Jurkat, Clone E6-1 (cell line): ENCODE measurements at regions not wholly inside any gene's neighbourhood (a gene's known extent, or its start where the extent isn't known, plus 50 kb on each side); places are given as distances from the start of the nearest gene placed in this dataset.

Experiments used
- DNase-seq: peaks from one replicate; pipeline ENCODE4 v3.0.0-alpha.2; 2011; ENCODE audit warnings: low read depth, low spot score
- H3K4me3 ChIP-seq: 2 replicates; pipeline ENCODE4 v1.5.1; 2011; ENCODE audit warnings: mild to moderate bottlenecking, low read length, control low read depth, moderate library complexity

DNA sequence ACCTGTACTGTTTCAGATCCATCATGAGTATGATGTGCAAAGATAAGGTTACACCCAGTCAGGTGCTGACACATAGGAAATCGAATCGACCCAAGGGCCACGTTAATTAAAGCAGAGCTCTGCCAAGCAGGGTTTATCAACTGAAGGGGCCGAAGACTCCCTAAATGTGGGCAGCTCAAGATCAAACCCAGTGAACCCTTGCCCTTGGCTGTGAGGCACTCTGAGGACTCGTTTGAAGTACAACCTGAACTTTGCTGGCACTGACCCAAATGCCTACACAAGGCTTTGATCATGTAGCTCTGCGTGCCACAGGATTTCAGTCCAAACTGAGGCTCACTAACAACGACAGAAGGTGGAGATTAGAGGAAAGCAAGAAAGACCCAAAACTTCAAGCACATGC lies 352.1 kb downstream of the MTX2 start:
- no peak overlapping the region for H3K4me3 ChIP-seq
- DNase-seq: no peak

- no peak overlapping the region for H3K4me3 ChIP-seq
- DNase-seq: no peak
Observed at GRCh38 chr2:176622792-176623191, 353.6 kb downstream of the MTX2 start.

GRCh38 chr2:176626796-176627195 lies 357.6 kb downstream of the MTX2 start:
- no peak overlapping the region for H3K4me3 ChIP-seq
- DNase-seq: no peak

DNA sequence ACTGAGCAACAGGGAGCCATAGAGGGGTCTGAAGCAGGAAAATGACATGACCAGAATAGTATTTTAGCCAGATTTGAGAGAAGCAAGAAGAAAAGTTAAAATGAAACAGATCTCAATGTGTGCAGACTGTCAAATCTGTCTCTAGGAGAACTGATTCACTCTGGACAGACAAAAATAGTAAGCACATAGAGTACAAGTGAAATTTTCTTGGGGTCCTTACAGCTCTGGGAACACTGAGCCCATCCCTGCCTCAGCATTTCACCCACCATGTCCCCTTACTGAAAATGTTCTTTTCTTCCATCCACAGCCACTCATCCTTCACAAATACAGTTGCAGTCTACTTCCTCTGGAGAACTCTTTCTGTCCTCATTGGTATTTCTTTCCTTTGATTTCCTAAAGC lies 359.2 kb downstream of the MTX2 start:
- DNase-seq: no peak

DNA sequence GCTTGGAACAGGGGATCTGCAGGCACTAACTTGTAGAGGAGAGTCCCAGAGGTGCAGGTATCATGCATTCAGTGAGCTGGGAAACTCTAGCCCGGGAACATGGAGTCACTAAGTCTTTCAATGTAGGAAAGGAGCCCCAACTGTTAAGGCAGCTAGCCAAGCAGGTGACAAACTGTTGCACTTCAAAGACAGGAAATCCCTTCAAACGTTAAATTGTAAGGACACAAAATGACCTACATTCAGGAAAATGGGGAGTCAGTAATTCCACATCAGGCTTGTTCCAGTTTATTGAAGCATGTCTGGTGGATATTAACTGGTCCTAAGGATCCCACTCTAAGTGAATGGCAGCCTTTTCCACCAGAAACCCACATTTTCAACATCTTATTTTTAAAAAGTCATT lies 364.5 kb downstream of the MTX2 start:
- DNase-seq: no peak
- no peak overlapping the region for H3K4me3 ChIP-seq

More for the DNA sequence above, 359.2 kb downstream of the MTX2 start:
- no peak overlapping the region for H3K4me3 ChIP-seq

DNA sequence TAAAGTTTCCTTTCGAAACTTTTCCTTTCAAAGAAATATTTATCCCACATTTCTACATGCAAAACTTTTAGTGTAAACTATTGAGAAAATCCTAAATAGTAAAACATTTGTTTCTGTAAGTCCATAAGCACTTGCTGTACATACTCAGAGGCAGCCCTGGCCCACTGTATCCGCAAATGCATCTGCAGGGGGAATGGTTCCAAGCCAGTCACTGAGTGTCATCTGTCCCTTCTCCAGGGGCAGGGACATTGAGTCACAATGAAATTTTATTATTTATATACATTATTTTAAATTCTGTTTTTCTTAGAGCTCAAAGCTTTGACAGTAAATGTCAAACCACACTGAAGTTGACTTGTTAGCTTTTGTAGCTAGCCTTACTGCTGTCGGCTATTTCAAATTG lies 367.2 kb downstream of the MTX2 start:
- DNase-seq: no peak

GRCh38 chr2:176637142-176637485 lies 367.9 kb downstream of the MTX2 start:
- no peak overlapping the region for H3K4me3 ChIP-seq
- no peak for DNase-seq

More for the DNA sequence above, 367.2 kb downstream of the MTX2 start:
- H3K4me3 ChIP-seq: no peak overlapping the region

DNA sequence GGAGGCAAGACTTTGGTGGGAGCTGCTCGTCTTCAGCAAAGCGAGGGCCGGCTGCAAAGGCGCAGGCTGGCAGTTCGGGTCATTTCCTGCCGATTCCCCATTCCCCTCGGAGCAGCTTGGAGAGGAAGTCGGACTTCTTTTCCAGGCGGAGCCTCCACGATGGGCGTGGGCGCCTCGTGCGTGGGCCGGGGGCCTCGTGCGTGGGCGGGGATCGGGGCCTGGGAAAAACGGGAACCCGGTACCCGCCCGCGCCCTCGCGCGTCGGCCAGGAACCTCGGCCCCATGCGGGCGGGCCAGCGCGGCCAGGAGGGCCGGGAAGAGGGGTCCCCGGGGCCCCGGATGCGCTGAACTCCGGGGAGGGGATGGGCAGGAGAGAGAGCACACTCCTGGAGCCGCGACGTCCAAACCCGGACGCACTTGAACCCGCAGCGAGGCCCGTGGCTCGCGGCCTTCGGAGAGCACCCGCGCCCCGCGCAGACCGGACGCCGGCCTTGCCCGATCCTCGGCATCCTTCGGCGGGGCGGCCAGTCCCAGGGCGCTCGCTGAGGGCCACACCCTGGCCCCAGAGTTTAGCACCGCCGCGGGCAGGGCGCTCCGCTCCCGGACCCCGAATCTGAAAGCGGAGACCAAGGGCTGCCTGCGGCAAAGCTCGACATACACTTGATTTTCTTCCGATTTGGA lies 368.4 kb downstream of the MTX2 start:
- no peak for DNase-seq
- no peak overlapping the region for H3K4me3 ChIP-seq

DNA sequence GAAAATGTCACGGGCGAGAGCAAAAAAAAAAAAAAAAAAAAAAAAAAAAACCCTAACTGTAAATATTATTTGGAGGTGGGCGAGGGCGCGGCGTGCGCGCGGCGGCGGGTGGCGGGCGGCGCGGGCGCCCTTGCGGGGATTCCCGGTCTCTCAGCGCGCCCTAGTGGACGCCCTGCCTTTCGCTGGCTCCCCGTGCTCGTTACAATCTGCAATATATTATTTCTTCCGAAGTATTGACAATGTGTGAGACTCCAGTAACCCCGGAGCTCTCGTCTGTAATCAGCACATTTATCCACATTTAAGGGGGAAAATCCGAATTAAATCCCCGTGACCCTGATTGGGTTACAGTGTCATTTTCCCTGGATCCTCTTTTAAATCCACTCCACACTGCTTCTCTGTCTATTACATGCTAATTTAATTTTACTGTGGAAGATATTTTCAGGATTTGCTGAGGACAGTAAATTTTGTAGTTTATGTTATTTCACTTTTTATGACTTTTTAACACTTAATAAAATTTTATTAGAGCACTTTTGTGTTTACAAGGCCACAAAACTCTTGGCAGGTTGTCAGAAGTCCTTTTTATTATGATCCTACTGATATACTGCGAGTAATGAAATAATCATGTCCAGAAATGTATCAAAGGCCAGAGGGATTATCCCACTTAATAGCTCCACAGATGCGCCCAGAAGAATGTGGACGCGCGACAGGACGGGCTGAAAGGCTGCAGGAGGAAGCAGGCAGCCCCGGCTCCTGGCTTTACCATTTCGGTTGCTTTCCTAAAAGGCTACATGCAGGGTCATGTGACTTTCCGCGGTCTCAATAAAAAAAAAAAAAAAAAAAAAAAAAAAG lies 369.1 kb downstream of the MTX2 start:
- H3K4me3 ChIP-seq: no peak overlapping the region
- DNase-seq: no peak

DNA sequence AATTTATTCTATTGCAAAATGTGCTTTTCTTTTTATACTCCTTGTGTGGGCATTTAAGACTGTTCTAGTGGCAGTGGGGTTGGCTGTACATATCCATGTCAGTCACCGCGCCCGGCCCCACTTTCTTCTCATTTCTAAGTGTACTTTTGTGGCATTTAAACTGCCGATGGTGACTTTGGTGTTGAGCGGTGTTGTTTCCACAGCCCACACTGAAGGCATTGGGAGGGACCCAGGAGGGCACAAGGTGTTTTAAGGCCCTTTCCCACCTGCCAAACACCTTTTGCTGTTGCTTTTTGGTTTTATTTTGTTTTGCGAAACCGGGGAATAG lies 369.7 kb downstream of the MTX2 start:
- H3K4me3 ChIP-seq: no peak overlapping the region

GRCh38 chr2:176639671-176640070 lies 370.4 kb downstream of the MTX2 start:
- H3K4me3 ChIP-seq: no peak overlapping the region
- no peak for DNase-seq

More for the DNA sequence above, 369.7 kb downstream of the MTX2 start:
- DNase-seq: no peak

- no peak for DNase-seq
- no peak overlapping the region for H3K4me3 ChIP-seq
Observed at GRCh38 chr2:176641436-176641835, 372.2 kb downstream of the MTX2 start.

DNA sequence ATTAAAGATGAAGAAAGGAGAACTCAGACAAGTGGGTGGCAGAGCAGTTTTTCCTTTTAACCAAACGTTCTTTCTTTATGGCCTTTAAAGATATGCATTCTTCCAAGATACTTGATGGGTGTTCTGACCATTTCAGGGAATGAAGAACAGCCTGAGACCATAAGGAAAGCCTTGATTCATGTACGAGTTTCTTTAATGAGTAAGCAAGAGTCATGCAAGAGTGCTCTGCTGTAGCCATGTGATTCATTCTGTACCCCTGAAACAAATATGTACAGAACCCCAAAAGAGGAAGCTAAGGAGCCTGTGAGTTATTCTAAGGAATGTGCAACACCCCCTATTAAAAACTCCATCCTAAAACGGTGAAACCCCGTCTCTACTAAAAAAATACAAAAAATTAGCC lies 372.8 kb downstream of the MTX2 start:
- H3K4me3 ChIP-seq: no peak overlapping the region
- no peak for DNase-seq

GRCh38 chr2:176643646-176644045 lies 374.4 kb downstream of the MTX2 start:
- no peak overlapping the region for H3K4me3 ChIP-seq
- DNase-seq: no peak

GRCh38 chr2:176645494-176645893 lies 376.3 kb downstream of the MTX2 start:
- H3K4me3 ChIP-seq: no peak overlapping the region
- DNase-seq: no peak

- DNase-seq: no peak
Observed at GRCh38 chr2:176646033-176646615, 376.9 kb downstream of the MTX2 start.

GRCh38 chr2:176647325-176648165 lies 378.3 kb downstream of the MTX2 start:
- H3K4me3 ChIP-seq: no peak overlapping the region
- DNase-seq: no peak

More at GRCh38 chr2:176646033-176646615, 376.9 kb downstream of the MTX2 start:
- H3K4me3 ChIP-seq: no peak overlapping the region

DNA sequence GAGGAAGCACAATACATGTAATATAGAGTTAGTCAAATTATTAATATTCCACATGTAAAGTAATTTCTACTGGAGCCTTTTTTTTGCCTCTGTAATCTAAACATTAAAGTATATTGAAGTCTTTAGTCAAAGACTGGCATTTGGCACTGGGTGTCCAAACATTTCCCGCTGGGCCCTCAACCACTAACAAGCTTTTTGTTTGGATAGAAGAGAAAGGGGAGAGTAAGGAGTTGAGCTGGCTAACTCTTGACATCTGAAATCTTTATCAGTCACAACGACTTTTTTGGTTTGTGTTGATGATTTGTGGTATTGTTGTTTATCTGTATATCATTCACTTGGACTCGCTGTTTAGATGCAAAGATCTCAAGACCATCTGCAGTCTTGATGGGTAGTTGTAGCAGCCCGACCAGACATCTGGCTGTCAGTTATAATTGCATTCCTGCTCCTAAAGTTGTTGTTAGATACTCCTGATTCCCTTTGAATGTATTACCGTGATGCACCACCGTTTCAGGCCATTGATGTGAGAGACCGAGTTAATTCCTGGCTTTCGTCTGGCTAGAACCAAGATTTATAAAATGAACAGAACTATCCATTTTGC lies 379.6 kb downstream of the MTX2 start:
- DNase-seq: no peak
- H3K4me3 ChIP-seq: no peak overlapping the region

- no peak overlapping the region for H3K4me3 ChIP-seq
- no peak for DNase-seq
Observed at GRCh38 chr2:176650104-176650837, 381.0 kb downstream of the MTX2 start.
